ENCODE measurements at regions not wholly inside any gene's neighbourhood (a gene's known extent, or its start where the extent isn't known, plus 50 kb on each side); places are given as distances from the start of the nearest gene placed in this dataset.
"Not testable (repeated sequence)": the region's sequence is repeated elsewhere in the genome, so short reads cannot be mapped to it uniquely, and the experiment has no call there.

DNA sequence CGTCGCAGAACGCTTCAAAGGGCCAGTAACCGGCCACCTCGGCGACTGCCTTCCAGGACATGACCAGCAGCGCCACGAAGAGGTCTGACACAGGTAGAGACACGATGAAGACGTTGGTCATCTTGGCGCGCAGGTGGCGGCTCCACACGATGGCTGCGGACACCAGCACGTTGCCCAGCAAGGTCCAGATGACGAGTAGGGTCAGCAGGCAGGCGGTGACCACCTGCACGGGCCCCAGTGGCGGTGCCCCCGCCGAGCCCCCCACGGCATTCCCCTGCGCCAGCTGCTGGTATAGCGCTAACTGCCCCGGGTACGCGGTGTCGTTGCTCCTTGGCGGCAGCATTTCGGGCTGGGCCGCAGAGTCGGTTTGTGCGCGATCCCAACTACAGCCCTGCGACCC, 2994.1 kb downstream of the RPIA start:
- DNase-seq, result not testable (repeated sequence)

DNA sequence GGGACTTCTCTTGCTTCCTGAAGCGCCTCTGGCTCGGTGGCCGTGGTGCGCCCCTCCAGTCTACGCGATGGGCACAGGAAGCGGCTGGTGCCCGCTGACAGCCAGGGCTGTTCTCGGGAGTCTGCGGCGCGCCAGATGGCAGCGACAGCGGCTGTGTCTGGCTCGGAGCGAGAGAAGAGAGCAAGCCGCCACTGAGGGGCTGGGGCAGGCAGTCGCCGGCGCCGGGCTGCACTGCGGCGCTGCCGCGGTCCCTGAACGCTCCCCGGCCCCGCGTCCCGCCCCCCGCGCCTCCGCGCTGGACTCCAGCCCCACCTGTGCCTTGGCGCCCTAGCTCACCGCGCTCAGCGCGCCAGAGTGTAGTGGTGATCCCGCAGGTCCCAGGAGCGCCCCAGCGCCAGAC, 2994.6 kb downstream of the RPIA start:
- DNase-seq, result not testable (repeated sequence)

Data from CD4-positive, alpha-beta T cell treated with Interleukin-21 for 1 hour (primary cell).